Stimulated activated CD8-positive, alpha-beta memory T cell treated with anti-CD3 and anti-CD28 coated beads, Interleukin-4, amount 100 ng/mL, for 4 hours (primary cell): ENCODE measurements at regions not wholly inside any gene's neighbourhood (a gene's known extent, or its start where the extent isn't known, plus 50 kb on each side); places are given as distances from the start of the nearest gene placed in this dataset.

Source experiments
- DNase-seq, 2 donors: peaks; one replicate each; pipeline ENCODE4 v3.0.0-alpha.2; 2020; ENCODE audit warnings: low read depth in 2 of 2, low spot score in 1 of 2

- no peak for DNase-seq
These were observed 611.2 kb upstream of the ZNF608 start for GRCh38 chr5:125357660-125358059.

GRCh38 chr5:125365747-125366146 lies 619.3 kb upstream of the ZNF608 start:
- no peak for DNase-seq

GRCh38 chr5:125367702-125368101 lies 621.3 kb upstream of the ZNF608 start:
- no peak for DNase-seq

DNA sequence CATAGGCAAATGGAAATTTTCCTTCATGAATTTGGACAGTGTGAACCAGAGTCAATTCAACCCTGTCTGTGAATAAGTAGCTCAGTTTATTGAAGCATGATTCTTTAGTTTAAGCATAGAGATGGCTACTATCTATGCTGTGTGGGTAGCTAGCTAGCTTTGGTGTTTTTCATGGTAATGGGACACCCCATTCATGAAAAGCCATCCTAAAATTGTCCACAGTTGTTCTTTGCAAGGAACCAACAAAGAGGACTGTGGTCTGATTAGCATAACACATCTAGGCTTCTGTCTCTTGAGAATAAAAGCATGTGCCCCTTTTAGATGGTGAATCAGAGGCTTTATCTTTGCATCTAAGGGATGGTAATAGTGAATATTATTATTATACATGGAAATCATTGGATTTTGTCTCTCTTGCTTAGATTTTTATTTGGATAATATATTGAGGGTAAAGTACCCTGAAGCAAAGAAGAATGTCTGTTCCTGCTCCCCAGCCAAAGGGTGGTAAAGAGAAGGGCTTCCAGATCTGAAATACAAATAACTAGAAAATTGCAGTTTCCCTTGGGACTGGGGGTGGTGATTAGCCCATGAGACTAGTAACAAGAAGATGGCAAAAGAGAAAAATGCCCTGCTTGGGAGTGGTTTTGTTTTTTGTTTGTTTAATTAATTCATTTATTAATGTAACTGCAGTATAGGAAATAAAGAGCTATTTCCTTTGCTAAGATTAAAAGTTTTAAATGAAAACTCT lies 624.2 kb upstream of the ZNF608 start:
- no peak for DNase-seq

DNA sequence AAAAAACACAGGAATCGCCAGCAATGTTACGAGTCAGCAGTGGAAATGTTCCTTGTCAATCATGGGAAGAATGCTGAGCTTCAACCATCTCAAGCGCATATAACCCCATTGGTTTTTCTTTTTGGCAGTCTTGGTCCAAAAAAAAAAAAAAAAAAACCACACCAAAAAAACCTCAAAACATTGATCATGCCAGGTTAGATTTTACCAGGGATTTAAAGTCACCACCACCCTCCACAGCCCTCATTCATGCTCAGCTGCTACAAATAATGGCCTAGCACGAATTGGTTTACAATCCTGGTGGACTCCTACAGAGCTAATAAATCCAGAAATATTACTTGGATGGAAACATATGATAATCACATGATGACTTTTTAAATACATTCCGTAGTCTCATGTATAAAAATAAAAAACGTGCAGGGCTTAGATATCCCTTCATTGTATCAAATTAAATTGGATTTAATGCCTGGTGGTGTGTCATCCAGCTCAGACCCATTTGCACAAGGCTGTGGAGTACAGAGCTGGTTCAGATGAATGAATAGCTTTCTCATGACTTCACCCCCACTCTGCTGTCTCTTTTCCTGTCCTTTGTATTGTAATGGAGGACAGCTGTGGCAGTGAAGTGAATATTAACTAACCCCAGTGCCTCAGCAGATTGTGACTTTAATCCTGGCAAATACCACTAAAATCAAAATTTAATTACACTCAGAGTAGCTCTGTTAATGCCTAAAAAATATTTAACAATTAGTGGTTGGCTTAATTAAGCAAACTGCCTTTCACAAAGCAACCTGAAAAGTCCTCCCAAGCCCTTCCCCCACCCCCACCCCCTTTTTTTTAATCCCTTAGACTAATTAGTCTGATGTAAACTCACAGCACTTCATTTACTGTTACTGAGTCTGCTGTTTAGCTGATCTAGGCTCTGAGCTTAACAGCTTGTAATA lies 626.5 kb upstream of the ZNF608 start:
- no peak for DNase-seq

GRCh38 chr5:125375143-125375542 lies 628.7 kb upstream of the ZNF608 start:
- no peak for DNase-seq

DNA sequence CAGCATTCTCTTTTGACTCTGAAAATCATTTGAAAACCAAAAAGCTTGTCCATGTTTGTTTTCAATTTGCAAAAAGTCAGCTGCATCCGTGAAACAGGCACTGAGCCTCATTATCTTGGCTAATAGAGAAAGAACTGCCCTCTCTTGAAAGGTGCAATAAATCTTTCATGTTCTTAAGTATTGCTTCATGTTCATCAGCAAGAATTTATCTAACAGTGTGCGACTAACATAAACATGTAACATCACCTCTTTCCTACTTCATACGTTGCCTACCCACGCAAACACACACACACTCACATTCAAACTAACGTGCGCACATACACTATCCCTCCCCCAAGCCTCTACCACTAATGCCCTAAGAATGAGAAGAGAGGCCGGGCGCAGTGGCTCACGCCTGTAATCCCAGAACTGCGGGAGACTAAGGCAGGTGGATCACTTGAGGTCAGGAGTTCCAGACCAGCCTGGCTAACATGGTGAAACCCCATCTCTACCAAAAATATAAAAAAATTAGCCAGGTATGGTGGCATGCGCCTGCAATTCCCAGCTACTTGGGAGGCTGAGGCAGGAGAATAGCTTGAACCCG lies 629.7 kb upstream of the ZNF608 start:
- DNase-seq = no peak

DNA sequence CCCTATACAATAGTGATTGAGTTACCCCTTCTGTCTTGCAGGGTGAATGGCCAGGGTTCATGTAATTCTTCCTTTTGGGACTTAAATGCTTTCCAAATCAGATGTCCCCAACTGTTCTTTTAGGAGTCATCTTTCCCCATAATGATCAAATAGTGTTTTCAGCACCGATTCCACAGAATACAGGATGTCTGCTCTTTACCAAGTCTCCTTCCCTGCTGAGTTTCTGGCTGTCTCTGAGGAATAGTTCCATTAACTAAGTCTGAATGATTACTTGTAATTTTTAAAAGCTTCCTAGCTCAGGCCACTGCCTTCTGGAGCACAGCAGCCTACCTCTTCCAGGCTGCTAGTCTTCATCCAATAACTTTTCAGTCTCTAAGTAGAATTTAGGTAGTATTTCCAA lies 630.7 kb upstream of the ZNF608 start:
- no peak for DNase-seq

GRCh38 chr5:125381290-125381689 lies 634.9 kb upstream of the ZNF608 start:
- DNase-seq = no peak

- DNase-seq = no peak
These were observed 637.6 kb upstream of the ZNF608 start for GRCh38 chr5:125384071-125384470.

GRCh38 chr5:125390326-125390725 lies 643.9 kb upstream of the ZNF608 start:
- DNase-seq = no peak

- no peak for DNase-seq
These were observed 646.9 kb upstream of the ZNF608 start for GRCh38 chr5:125393221-125393815.

DNA sequence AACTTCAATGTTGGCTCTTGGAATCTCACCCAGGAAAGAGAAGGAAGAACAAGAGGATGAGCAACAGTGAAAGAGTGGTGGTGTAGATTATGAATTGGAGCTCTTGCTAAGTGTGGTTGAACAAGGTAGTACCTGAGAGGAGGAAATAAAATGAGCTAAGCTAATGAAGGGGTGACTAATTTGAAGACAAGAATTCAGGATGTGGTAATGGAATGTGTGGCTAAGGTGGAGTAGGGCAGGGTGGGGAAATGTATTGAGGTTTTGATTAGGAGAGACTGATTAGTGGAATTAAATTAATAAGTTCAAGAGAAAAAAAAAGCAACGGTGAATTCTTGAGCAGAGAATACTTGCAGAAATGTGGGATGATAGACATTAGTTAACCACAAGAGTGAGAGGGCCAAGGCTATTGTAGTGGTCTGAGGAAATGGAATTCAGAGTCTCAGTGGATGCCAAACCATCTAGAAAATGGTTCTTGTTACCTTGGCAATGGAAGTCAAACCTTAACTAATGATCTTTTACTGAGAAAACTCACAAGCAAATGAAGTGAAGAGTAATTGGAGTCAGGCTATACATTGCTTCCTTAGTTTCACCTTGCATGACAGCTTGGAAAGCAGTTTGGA lies 648.3 kb upstream of the ZNF608 start:
- no peak for DNase-seq

GRCh38 chr5:125396462-125396861 lies 650.0 kb upstream of the ZNF608 start:
- no peak for DNase-seq

GRCh38 chr5:125398466-125398865 lies 652.0 kb upstream of the ZNF608 start:
- DNase-seq = no peak

- DNase-seq = no peak
These were observed 653.4 kb upstream of the ZNF608 start for GRCh38 chr5:125399885-125400284.

DNA sequence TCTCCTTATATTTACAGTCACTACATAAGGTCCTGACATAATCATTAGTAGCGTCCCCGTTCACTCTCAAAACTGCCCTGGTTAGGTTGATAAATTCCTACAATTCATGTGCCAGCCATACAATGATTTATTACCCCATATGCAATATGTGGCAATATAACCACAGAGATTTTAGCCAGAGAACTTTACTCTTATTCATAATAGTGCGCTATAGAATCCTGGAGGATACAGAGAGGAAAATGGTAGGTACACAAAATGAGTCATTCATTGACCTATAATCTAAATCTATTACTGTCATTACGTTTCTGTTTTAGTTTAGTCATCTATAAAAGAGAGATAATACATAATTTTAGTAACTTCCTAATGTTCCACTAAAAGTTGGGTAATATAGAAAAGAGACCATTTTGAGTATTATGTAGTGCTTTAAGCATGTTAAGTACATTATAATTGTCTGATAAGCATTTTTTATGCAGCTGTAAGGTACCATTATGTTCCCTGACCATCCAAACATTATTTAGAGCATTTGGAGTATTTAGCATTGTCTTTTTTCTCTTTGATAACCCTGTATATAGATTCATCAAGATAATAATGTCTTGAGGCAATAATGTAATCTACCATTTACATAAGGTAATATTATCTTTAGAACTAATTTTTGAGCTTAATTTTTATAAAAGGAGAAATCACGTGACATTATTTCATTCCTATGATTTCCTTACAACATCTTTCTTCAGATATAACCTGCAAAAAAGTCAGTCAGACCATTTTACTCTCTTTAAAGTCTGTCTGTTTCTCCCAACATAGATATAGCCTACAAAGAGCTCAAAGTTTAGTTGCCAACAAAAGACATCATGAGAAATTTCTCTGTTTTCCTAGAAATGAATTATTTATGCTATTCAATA lies 655.5 kb upstream of the ZNF608 start:
- DNase-seq = no peak

GRCh38 chr5:125402787-125403186 lies 656.3 kb upstream of the ZNF608 start:
- DNase-seq = no peak

GRCh38 chr5:125404056-125404455 lies 657.6 kb upstream of the ZNF608 start:
- DNase-seq = no peak
